SK-N-SH treated with all-trans-retinoic acid at 6 μM for 48 hours (cell line): ENCODE measurements at regions not wholly inside any gene's neighbourhood (a gene's known extent, or its start where the extent isn't known, plus 50 kb on each side); places are given as distances from the start of the nearest gene placed in this dataset.

Experiments
- ATAC-seq: fragments of 200-7000 bp; cut with Tn5 transposase; 3 replicates; pipeline ENCODE4 v1.9.1; 2020; ENCODE audit warnings: mild to moderate bottlenecking, moderate library complexity
- ARNTL ChIP-seq: fragments of 450-650 bp; formaldehyde crosslinking; IDR thresholded peaks from 2 replicates; pipeline ENCODE4 v1.5.0; 2020; ENCODE audit warnings: low read depth, mild to moderate bottlenecking, moderate library complexity, borderline replicate concordance
- BACH2 ChIP-seq: fragments of 250-450 bp; sonication (Bioruptor Pico); IDR thresholded peaks from 2 replicates; pipeline ENCODE4 v1.9.0; 2021; ENCODE audit warnings: mild to moderate bottlenecking, borderline replicate concordance
- CREB5 ChIP-seq: fragments of 250-450 bp; sonication (Bioruptor Pico); IDR thresholded peaks from 2 replicates; pipeline ENCODE4 v1.5.1; 2020; ENCODE audit warnings: low read depth, mild to moderate bottlenecking, moderate library complexity
- CSDC2 ChIP-seq: fragments of 250-450 bp; sonication (Bioruptor Pico); IDR thresholded peaks from 2 replicates; pipeline ENCODE4 v1.5.0; 2020; ENCODE audit warnings: mild to moderate bottlenecking, moderate library complexity
- CSRNP3 ChIP-seq: fragments of 250-450 bp; sonication (Bioruptor Pico); IDR thresholded peaks from 2 replicates; pipeline ENCODE4 v1.5.1; 2021; ENCODE audit warnings: mild to moderate bottlenecking, moderate library complexity
- ESRRG ChIP-seq: fragments of 250-450 bp; sonication (Bioruptor Pico); IDR thresholded peaks from 2 replicates; pipeline ENCODE4 v1.6.1; 2021; ENCODE audit warnings: mild to moderate bottlenecking
- GLIS3 ChIP-seq: fragments of 250-450 bp; sonication (Bioruptor Pico); IDR thresholded peaks from 2 replicates; pipeline ENCODE4 v1.5.0; 2020; ENCODE audit warnings: mild to moderate bottlenecking, moderate library complexity
- ISL1 ChIP-seq: fragments of 250-450 bp; sonication (Bioruptor Pico); IDR thresholded peaks from 2 replicates; pipeline ENCODE4 v2.1.2; 2022; ENCODE audit warnings: mild to moderate bottlenecking, moderate library complexity
- OSR1 ChIP-seq: fragments of 250-450 bp; sonication (Bioruptor Pico); IDR thresholded peaks from 2 replicates; pipeline ENCODE4 v1.8.0; 2022; ENCODE audit warnings: moderate library complexity, mild to moderate bottlenecking, inconsistent platforms
- PATZ1 ChIP-seq: fragments of 250-450 bp; sonication (Bioruptor Pico); IDR thresholded peaks from 2 replicates; pipeline ENCODE4 v1.8.0; 2020; ENCODE audit warnings: mild to moderate bottlenecking, moderate library complexity, borderline replicate concordance
- PPARA ChIP-seq: fragments of 250-450 bp; sonication (Bioruptor Pico); IDR thresholded peaks from 2 replicates; pipeline ENCODE4 v1.5.0; 2020; ENCODE audit warnings: mild to moderate bottlenecking, borderline replicate concordance
- RARB ChIP-seq: fragments of 250-450 bp; sonication (Bioruptor Pico); IDR thresholded peaks from 2 replicates; pipeline ENCODE4 v1.8.0; 2021; ENCODE audit warnings: mild to moderate bottlenecking, moderate library complexity
- SNAI2 ChIP-seq: fragments of 250-450 bp; sonication (Bioruptor Pico); IDR thresholded peaks from 2 replicates; pipeline ENCODE4 v1.5.0; 2020; ENCODE audit warnings: mild to moderate bottlenecking, moderate library complexity
- TCF4 ChIP-seq: fragments of 250-450 bp; sonication (Bioruptor Pico); IDR thresholded peaks from 2 replicates; pipeline ENCODE4 v1.8.0; 2021; ENCODE audit warnings: mild to moderate bottlenecking, moderate library complexity, borderline replicate concordance
- TOX ChIP-seq: fragments of 250-450 bp; sonication (Bioruptor Pico); IDR thresholded peaks from 2 replicates; pipeline ENCODE4 v1.8.0; 2021; ENCODE audit warnings: mild to moderate bottlenecking, moderate library complexity, borderline replicate concordance
- TSHZ2 ChIP-seq: fragments of 250-450 bp; sonication (Bioruptor Pico); IDR thresholded peaks from 2 replicates; pipeline ENCODE4 v1.5.0; 2020; ENCODE audit warnings: mild to moderate bottlenecking, moderate library complexity
- ZC3H10 ChIP-seq: fragments of 250-450 bp; sonication (Bioruptor Pico); IDR thresholded peaks from 2 replicates; pipeline ENCODE4 v1.5.1; 2021; ENCODE audit warnings: mild to moderate bottlenecking, moderate library complexity
- ZFP30 ChIP-seq: fragments of 450-650 bp; formaldehyde crosslinking; IDR thresholded peaks from 2 replicates; pipeline ENCODE4 v1.5.0; 2022; ENCODE audit warnings: mild to moderate bottlenecking, moderate library complexity
- ZNF565 ChIP-seq: fragments of 450-650 bp; formaldehyde crosslinking; conservative IDR thresholded peaks from 2 replicates; pipeline ENCODE4 v1.5.0; 2020; ENCODE audit warnings: low read depth, mild to moderate bottlenecking, moderate library complexity
- ZNF8 ChIP-seq: fragments of 450-650 bp; formaldehyde crosslinking; IDR thresholded peaks from 2 replicates; pipeline ENCODE4 v1.5.0; 2020; ENCODE audit warnings: mild to moderate bottlenecking, moderate library complexity
- TF ChIP-seq, protein P1 (sequence below): fragments of 250-450 bp; sonication (Bioruptor Pico); IDR thresholded peaks from 2 replicates; pipeline ENCODE4 v1.8.0; 2021; ENCODE audit warnings: low read depth, mild to moderate bottlenecking, moderate library complexity, borderline replicate concordance

- no peak for ATAC-seq
- TF ChIP-seq ZC3H10 (CRISPR knock-in tag) (no peak), CSRNP3 (no peak), OSR1 (CRISPR knock-in tag) (no peak)
Observed at GRCh38 chr9:89745601-89746376, 141.0 kb downstream of the GADD45G start.

DNA sequence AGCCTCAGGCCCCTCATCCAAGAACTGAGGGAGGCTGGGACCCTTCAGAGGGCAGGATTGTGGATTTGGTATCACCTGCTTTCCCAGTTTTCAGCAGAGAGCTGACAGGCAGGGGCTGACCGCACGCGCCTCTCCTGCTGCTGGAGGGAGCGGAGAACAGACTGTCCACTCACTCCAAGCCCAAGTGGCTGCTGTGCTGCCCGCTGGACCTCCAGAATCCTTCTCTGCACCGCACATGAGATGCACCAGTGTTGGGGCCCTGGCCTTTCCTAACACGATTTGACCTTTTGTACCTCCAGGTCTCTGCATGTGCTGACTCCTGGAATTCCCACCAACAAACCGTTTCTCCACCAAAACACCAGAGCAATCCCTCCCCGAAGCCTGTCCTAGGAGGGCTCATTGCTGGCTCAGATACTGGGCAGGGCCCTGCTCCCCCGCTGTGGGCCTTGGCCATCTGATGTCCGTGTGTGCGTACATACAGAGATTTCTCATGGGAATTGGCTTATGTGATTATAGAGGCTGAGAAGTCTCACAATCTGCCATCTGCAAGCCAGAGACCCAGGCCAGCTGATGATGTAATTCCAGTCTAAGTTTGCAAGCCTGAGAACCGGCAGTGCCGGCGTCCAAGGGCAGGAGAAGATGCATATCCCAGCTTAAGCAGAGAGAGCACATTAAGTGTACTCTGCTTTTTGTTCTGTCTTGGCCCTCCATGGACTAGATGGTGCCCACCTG, 141.7 kb downstream of the GADD45G start:
- TF ChIP-seq, protein P1, sequence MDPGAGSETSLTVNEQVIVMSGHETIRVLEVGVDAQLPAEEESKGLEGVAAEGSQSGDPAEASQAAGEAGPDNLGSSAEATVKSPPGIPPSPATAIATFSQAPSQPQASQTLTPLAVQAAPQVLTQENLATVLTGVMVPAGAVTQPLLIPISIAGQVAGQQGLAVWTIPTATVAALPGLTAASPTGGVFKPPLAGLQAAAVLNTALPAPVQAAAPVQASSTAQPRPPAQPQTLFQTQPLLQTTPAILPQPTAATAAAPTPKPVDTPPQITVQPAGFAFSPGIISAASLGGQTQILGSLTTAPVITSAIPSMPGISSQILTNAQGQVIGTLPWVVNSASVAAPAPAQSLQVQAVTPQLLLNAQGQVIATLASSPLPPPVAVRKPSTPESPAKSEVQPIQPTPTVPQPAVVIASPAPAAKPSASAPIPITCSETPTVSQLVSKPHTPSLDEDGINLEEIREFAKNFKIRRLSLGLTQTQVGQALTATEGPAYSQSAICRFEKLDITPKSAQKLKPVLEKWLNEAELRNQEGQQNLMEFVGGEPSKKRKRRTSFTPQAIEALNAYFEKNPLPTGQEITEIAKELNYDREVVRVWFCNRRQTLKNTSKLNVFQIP (CRISPR knock-in tag): no peak
- TF ChIP-seq PATZ1 (CRISPR knock-in tag): no peak
- TF ChIP-seq GLIS3: no peak
- no peak for TF ChIP-seq CSDC2 (CRISPR knock-in tag)
- no peak for TF ChIP-seq RARB (CRISPR knock-in tag)
- no peak for TF ChIP-seq ZNF565 (CRISPR knock-in tag)
- peak; percentile 92 for TF ChIP-seq TCF4 (CRISPR knock-in tag)
- TF ChIP-seq SNAI2 (CRISPR knock-in tag): no peak
- 0 out of 2 replicates have a peak, but pooled peaks have one; percentile 9 for TF ChIP-seq CREB5 (CRISPR knock-in tag)
- no peak for TF ChIP-seq CSRNP3
- TF ChIP-seq TOX (CRISPR knock-in tag): no peak
- no peak for TF ChIP-seq ZNF8 (CRISPR knock-in tag)
- TF ChIP-seq OSR1 (CRISPR knock-in tag): no peak
- TF ChIP-seq TSHZ2: peak; percentile 35; the same call in 1 of the 2 replicates
- TF ChIP-seq PPARA (CRISPR knock-in tag): no peak
- peak; percentile 30; the same call in 1 of the 2 replicates for TF ChIP-seq ISL1 (CRISPR knock-in tag)
- no peak for TF ChIP-seq ZC3H10 (CRISPR knock-in tag)
- no peak for TF ChIP-seq ZFP30
- TF ChIP-seq ESRRG (CRISPR knock-in tag): no peak
- TF ChIP-seq ARNTL (CRISPR knock-in tag): no peak
- TF ChIP-seq BACH2 (CRISPR knock-in tag): no peak
- ATAC-seq: peak; percentile 31; the same call in 1 of the 3 replicates
